GM23338 (cell line): ENCODE measurements at regions not wholly inside any gene's neighbourhood (a gene's known extent, or its start where the extent isn't known, plus 50 kb on each side); places are given as distances from the start of the nearest gene placed in this dataset.

Source experiments
- ATAC-seq: fragments of 200-7000 bp; cut with Tn5 transposase; 3 replicates; pipeline ENCODE4 v1.9.1; 2020
- DNase-seq: peaks from one replicate; pipeline ENCODE4 v3.0.0-alpha.2; 2015; ENCODE audit warnings: low spot score
- H2AFZ ChIP-seq: fragments of 200-600 bp; sonication (generic); 2 replicates; pipeline ENCODE4 v1.8.0; 2016; ENCODE audit warnings: antibody characterized with exemption, mild to moderate bottlenecking, moderate library complexity
- H3F3A ChIP-seq: fragments of 200-600 bp; sonication (generic); replicated peaks from 2 replicates; pipeline ENCODE4 v1.8.0; 2017; ENCODE audit warnings: antibody characterized with exemption, mixed run types, low read depth
- H3K27ac ChIP-seq: fragments of 200-600 bp; sonication (generic); 2 replicates; pipeline ENCODE4 v1.6.1; 2016; ENCODE audit warnings: low read depth
- H3K27me3 ChIP-seq: fragments of 200-600 bp; sonication (generic); 2 replicates; pipeline ENCODE4 v1.8.0; 2016; ENCODE audit warnings: mild to moderate bottlenecking, mixed run types, moderate library complexity; ENCODE audit not compliant: insufficient read depth
- H3K36me3 ChIP-seq: fragments of 200-600 bp; sonication (generic); 2 replicates; pipeline ENCODE4 v1.8.0; 2016; ENCODE audit warnings: mild to moderate bottlenecking; ENCODE audit not compliant: insufficient read depth
- H3K4me1 ChIP-seq: fragments of 200-600 bp; sonication (generic); 2 replicates; pipeline ENCODE4 v1.8.0; 2016; ENCODE audit warnings: mild to moderate bottlenecking, moderate library complexity; ENCODE audit not compliant: insufficient read depth
- H3K4me2 ChIP-seq: fragments of 200-600 bp; sonication (generic); 2 replicates; pipeline ENCODE4 v1.7.1; 2017; ENCODE audit warnings: mixed run types
- H3K4me3 ChIP-seq: fragments of 200-600 bp; sonication (generic); 2 replicates; pipeline ENCODE4 v1.6.1; 2016; ENCODE audit warnings: mixed run types
- H3K79me2 ChIP-seq: fragments of 200-600 bp; sonication (generic); replicated peaks from 2 replicates; pipeline ENCODE4 v1.8.0; 2017; ENCODE audit warnings: mild to moderate bottlenecking; ENCODE audit not compliant: insufficient read depth
- H3K9me2 ChIP-seq: fragments of 200-600 bp; sonication (generic); 2 replicates; pipeline ENCODE4 v1.8.0; 2017; ENCODE audit not compliant: insufficient read depth
- H4K20me1 ChIP-seq: fragments of 200-600 bp; sonication (generic); replicated peaks from 2 replicates; pipeline ENCODE4 v1.8.0; 2017; ENCODE audit warnings: mild to moderate bottlenecking; ENCODE audit not compliant: insufficient read depth
- H3K27ac Mint-ChIP-seq: 2 replicates; pipeline ENCODE4 v1.8.0; 2020; ENCODE audit warnings: inconsistent platforms, mild to moderate bottlenecking, moderate library complexity, mixed read lengths
- H3K27me3 Mint-ChIP-seq: 3 replicates; pipeline ENCODE4 v1.8.0; 2022; ENCODE audit warnings: low read depth, mild to moderate bottlenecking, moderate library complexity, mixed read lengths, inconsistent platforms; ENCODE audit not compliant: insufficient read depth, poor library complexity
- H3K36me3 Mint-ChIP-seq: 3 replicates; pipeline ENCODE4 v1.8.0; 2021; ENCODE audit warnings: low read depth, mild to moderate bottlenecking, inconsistent platforms, moderate library complexity, mixed read lengths
- H3K4me1 Mint-ChIP-seq: 3 replicates; pipeline ENCODE4 v1.8.0; 2020; ENCODE audit warnings: mild to moderate bottlenecking, inconsistent platforms, mixed read lengths
- H3K4me3 Mint-ChIP-seq: 3 replicates; pipeline ENCODE4 v1.8.0; 2021; ENCODE audit warnings: moderate library complexity, mild to moderate bottlenecking, inconsistent platforms, mixed read lengths
- H3K9me3 Mint-ChIP-seq: 3 replicates; pipeline ENCODE4 v1.8.0; 2020; ENCODE audit warnings: moderate library complexity, mild to moderate bottlenecking, inconsistent platforms, mixed read lengths
- CREB1 ChIP-seq: fragments of 250-450 bp; sonication (Bioruptor Pico); IDR thresholded peaks from 2 replicates; pipeline ENCODE4 v1.5.0; 2020; ENCODE audit warnings: low read depth, mild to moderate bottlenecking, moderate library complexity
- TF ChIP-seq, protein P1 (sequence below): IDR thresholded peaks from one replicate; pipeline ENCODE4 v1.6.1; 2018; ENCODE audit warnings: antibody characterized with exemption; ENCODE audit not compliant: unreplicated experiment
- TF ChIP-seq, protein P2 (sequence below): fragments of 250-450 bp; sonication (Bioruptor Pico); IDR thresholded peaks from 2 replicates; pipeline ENCODE4 v1.5.0; 2020; ENCODE audit warnings: mild to moderate bottlenecking, moderate library complexity

DNA sequence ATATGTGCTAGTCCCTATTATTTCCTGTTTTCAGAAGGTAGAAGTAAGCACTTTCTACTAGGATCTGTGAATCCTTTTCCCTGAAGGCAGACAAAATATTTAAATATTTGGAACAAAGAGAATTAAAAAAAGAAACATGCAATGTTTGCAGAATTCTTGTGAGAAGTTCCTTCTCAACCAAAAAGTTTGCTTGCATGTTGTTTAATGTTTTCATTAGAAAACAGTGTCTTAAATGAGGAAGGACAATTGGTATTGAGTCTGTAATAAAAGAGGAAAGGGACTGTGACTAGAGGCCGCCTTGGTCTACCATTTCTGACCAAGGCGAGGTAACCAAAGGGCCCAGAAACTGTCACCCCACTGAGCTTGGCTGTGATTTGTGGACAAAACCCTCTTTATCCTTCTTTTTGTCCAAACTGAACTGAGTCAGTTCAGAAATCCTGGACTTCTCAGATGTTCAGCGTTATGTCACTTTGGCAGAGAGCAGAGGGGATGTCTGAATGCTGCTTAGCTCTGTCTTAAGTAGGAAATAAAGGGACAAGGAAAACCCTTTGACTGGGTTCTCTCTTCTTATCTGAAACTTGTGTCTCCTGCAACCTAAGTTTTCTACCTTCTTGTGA lies 129.8 kb upstream of the CPM start:
- no peaks in the 10 kb centered on the region for H3K79me2 ChIP-seq
- H3K4me1 ChIP-seq = no peaks in the 10 kb centered on the region
- no peaks in the 10 kb centered on the region for H3K9me3 Mint-ChIP-seq
- H4K20me1 ChIP-seq = no peaks in the 10 kb centered on the region
- no peak overlapping the region for H3K27ac Mint-ChIP-seq
- DNase-seq (no peak), ATAC-seq (no peak)
- H3K4me2 ChIP-seq = no peak overlapping the region
- TF ChIP-seq, protein P1, sequence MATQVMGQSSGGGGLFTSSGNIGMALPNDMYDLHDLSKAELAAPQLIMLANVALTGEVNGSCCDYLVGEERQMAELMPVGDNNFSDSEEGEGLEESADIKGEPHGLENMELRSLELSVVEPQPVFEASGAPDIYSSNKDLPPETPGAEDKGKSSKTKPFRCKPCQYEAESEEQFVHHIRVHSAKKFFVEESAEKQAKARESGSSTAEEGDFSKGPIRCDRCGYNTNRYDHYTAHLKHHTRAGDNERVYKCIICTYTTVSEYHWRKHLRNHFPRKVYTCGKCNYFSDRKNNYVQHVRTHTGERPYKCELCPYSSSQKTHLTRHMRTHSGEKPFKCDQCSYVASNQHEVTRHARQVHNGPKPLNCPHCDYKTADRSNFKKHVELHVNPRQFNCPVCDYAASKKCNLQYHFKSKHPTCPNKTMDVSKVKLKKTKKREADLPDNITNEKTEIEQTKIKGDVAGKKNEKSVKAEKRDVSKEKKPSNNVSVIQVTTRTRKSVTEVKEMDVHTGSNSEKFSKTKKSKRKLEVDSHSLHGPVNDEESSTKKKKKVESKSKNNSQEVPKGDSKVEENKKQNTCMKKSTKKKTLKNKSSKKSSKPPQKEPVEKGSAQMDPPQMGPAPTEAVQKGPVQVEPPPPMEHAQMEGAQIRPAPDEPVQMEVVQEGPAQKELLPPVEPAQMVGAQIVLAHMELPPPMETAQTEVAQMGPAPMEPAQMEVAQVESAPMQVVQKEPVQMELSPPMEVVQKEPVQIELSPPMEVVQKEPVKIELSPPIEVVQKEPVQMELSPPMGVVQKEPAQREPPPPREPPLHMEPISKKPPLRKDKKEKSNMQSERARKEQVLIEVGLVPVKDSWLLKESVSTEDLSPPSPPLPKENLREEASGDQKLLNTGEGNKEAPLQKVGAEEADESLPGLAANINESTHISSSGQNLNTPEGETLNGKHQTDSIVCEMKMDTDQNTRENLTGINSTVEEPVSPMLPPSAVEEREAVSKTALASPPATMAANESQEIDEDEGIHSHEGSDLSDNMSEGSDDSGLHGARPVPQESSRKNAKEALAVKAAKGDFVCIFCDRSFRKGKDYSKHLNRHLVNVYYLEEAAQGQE = no peak
- TF ChIP-seq, protein P2, sequence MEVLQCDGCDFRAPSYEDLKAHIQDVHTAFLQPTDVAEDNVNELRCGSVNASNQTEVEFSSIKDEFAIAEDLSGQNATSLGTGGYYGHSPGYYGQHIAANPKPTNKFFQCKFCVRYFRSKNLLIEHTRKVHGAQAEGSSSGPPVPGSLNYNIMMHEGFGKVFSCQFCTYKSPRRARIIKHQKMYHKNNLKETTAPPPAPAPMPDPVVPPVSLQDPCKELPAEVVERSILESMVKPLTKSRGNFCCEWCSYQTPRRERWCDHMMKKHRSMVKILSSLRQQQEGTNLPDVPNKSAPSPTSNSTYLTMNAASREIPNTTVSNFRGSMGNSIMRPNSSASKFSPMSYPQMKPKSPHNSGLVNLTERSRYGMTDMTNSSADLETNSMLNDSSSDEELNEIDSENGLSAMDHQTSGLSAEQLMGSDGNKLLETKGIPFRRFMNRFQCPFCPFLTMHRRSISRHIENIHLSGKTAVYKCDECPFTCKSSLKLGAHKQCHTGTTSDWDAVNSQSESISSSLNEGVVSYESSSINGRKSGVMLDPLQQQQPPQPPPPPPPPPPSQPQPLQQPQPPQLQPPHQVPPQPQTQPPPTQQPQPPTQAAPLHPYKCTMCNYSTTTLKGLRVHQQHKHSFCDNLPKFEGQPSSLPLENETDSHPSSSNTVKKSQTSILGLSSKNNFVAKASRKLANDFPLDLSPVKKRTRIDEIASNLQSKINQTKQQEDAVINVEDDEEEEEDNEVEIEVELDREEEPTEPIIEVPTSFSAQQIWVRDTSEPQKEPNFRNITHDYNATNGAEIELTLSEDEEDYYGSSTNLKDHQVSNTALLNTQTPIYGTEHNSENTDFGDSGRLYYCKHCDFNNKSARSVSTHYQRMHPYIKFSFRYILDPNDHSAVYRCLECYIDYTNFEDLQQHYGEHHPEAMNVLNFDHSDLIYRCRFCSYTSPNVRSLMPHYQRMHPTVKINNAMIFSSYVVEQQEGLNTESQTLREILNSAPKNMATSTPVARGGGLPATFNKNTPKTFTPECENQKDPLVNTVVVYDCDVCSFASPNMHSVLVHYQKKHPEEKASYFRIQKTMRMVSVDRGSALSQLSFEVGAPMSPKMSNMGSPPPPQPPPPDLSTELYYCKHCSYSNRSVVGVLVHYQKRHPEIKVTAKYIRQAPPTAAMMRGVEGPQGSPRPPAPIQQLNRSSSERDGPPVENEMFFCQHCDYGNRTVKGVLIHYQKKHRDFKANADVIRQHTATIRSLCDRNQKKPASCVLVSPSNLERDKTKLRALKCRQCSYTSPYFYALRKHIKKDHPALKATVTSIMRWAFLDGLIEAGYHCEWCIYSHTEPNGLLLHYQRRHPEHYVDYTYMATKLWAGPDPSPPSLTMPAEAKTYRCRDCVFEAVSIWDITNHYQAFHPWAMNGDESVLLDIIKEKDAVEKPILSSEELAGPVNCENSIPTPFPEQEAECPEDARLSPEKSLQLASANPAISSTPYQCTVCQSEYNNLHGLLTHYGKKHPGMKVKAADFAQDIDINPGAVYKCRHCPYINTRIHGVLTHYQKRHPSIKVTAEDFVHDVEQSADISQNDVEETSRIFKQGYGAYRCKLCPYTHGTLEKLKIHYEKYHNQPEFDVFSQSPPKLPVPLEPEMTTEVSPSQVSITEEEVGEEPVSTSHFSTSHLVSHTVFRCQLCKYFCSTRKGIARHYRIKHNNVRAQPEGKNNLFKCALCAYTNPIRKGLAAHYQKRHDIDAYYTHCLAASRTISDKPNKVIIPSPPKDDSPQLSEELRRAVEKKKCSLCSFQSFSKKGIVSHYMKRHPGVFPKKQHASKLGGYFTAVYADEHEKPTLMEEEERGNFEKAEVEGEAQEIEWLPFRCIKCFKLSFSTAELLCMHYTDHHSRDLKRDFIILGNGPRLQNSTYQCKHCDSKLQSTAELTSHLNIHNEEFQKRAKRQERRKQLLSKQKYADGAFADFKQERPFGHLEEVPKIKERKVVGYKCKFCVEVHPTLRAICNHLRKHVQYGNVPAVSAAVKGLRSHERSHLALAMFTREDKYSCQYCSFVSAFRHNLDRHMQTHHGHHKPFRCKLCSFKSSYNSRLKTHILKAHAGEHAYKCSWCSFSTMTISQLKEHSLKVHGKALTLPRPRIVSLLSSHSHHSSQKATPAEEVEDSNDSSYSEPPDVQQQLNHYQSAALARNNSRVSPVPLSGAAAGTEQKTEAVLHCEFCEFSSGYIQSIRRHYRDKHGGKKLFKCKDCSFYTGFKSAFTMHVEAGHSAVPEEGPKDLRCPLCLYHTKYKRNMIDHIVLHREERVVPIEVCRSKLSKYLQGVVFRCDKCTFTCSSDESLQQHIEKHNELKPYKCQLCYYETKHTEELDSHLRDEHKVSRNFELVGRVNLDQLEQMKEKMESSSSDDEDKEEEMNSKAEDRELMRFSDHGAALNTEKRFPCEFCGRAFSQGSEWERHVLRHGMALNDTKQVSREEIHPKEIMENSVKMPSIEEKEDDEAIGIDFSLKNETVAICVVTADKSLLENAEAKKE (CRISPR knock-in tag) = no peak
- no peak for TF ChIP-seq CREB1
- no peak overlapping the region for H3K27ac ChIP-seq
- no peak overlapping the region for H3K4me3 ChIP-seq
- no peaks in the 10 kb centered on the region for H3K9me2 ChIP-seq
- no peaks in the 10 kb centered on the region for H3K36me3 Mint-ChIP-seq
- H3K4me3 Mint-ChIP-seq = no peak overlapping the region
- H3K4me1 Mint-ChIP-seq = peaks cover 12% of the 10 kb centered on the region
- no peaks in the 10 kb centered on the region for H3K27me3 ChIP-seq
- no peaks in the 10 kb centered on the region for H3K27me3 Mint-ChIP-seq
- peak overlapping the region; percentile 67; the same call in 1 of the 2 replicates for H2AFZ ChIP-seq
- H3K36me3 ChIP-seq = no peaks in the 10 kb centered on the region
- no peaks in the 10 kb centered on the region for H3F3A ChIP-seq
